GM21526 (cell line): ENCODE measurements at regions not wholly inside any gene's neighbourhood (a gene's known extent, or its start where the extent isn't known, plus 50 kb on each side); places are given as distances from the start of the nearest gene placed in this dataset.
"Not testable (repeated sequence)": the region's sequence is repeated elsewhere in the genome, so short reads cannot be mapped to it uniquely, and the experiment has no call there.

Experiments
- ATAC-seq: cut with Tn5 transposase; IDR thresholded peaks from one replicate; pipeline ENCODE4 v1.9.1; 2021; ENCODE audit warnings: moderate library complexity; ENCODE audit not compliant: unreplicated experiment, low FRiP score

- no peak for ATAC-seq
Observed at GRCh38 chrX:35590210-35590609, 207.9 kb upstream of the MAGEB16 start.

GRCh38 chrX:35611562-35611961 lies 186.6 kb upstream of the MAGEB16 start:
- ATAC-seq = not testable (repeated sequence)

GRCh38 chrX:35617836-35618235 lies 180.3 kb upstream of the MAGEB16 start:
- no peak for ATAC-seq

- ATAC-seq = no peak
Observed at GRCh38 chrX:35622040-35622439, 176.1 kb upstream of the MAGEB16 start.

GRCh38 chrX:35622601-35623000 lies 175.5 kb upstream of the MAGEB16 start:
- ATAC-seq = no peak

GRCh38 chrX:35625714-35626113 lies 172.4 kb upstream of the MAGEB16 start:
- no peak for ATAC-seq

- no peak for ATAC-seq
Observed at GRCh38 chrX:35626124-35626523, 172.0 kb upstream of the MAGEB16 start.

- ATAC-seq = not testable (repeated sequence)
Observed at GRCh38 chrX:35635971-35636370, 162.2 kb upstream of the MAGEB16 start.

GRCh38 chrX:35664833-35665232 lies 133.3 kb upstream of the MAGEB16 start:
- ATAC-seq = no peak

GRCh38 chrX:35665311-35665710 lies 132.8 kb upstream of the MAGEB16 start:
- ATAC-seq = no peak

- no peak for ATAC-seq
Observed at GRCh38 chrX:35670889-35671288, 127.3 kb upstream of the MAGEB16 start.

- no peak for ATAC-seq
Observed at GRCh38 chrX:35675151-35675550, 123.0 kb upstream of the MAGEB16 start.

GRCh38 chrX:35680940-35681346 lies 117.2 kb upstream of the MAGEB16 start:
- no peak for ATAC-seq

GRCh38 chrX:35682476-35682875 lies 115.7 kb upstream of the MAGEB16 start:
- ATAC-seq = no peak

GRCh38 chrX:35696760-35697234 lies 101.3 kb upstream of the MAGEB16 start:
- no peak for ATAC-seq

- ATAC-seq = no peak
Observed at GRCh38 chrX:35699642-35700041, 98.5 kb upstream of the MAGEB16 start.

- ATAC-seq = no peak
Observed at GRCh38 chrX:35700121-35700520, 98.0 kb upstream of the MAGEB16 start.

- ATAC-seq = no peak
Observed at GRCh38 chrX:35711281-35711680, 86.9 kb upstream of the MAGEB16 start.

GRCh38 chrX:35722128-35722527 lies 76.0 kb upstream of the MAGEB16 start:
- no peak for ATAC-seq

- no peak for ATAC-seq
Observed at GRCh38 chrX:35726176-35726575, 72.0 kb upstream of the MAGEB16 start.

GRCh38 chrX:35728481-35728880 lies 69.7 kb upstream of the MAGEB16 start:
- ATAC-seq = no peak

- ATAC-seq = no peak
Observed at GRCh38 chrX:35733879-35734278, 64.3 kb upstream of the MAGEB16 start.

GRCh38 chrX:35741142-35741541 lies 57.0 kb upstream of the MAGEB16 start:
- no peak for ATAC-seq
